ENCODE measurements at regions not wholly inside any gene's neighbourhood (a gene's known extent, or its start where the extent isn't known, plus 50 kb on each side); places are given as distances from the start of the nearest gene placed in this dataset.

GRCh38 chr4:38189445-38189844 is 229.2 kb downstream of the PTTG2 start:
- Histone ChIP-seq H3K9me3 (no peaks in the 10 kb centered on the region), H3K4me3 (ENCODE audit: low read depth, low read length) (no peak overlapping the region), H3K36me3 (no peaks in the 10 kb centered on the region), H3K27me3 (peaks cover 6% of the 10 kb centered on the region; the same call in 1 of the 2 replicates), H3K4me1 (no peaks in the 10 kb centered on the region)
- TF ChIP-seq CTCF (IDR thresholded peaks at IDR 0.05; ENCODE audit: low read depth, low read length) = no peak
- DNase-seq = no peak

DNA sequence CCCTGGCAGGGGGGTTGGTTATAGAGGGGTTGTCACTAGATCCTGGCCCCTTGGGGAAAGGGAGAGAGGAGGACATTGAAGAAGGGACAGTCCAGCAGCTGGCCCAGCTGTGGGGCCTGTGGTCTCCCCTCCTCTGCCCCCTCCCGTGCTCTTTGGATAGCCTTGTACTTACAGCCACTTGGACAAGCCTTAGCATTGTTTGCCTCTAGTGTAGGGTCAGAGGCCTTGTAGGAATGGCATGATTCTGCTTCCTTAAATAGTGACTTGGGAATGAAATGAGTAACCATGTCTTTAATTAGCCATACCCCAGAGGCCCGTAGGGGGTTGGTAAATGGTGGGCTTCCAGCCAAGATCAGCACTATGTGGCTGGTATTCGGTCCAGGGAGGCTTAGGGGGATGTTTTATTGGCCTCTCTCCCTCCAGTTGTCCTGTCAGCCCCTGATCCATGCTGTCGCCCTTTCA is 230.6 kb downstream of the PTTG2 start:
- DNase-seq = no peak
- H3K9me3 ChIP-seq = 0 out of 2 replicates have a peak, but pooled peaks cover 3% of the 10 kb centered on the region
- no peak overlapping the region for H3K4me3 ChIP-seq (ENCODE audit: low read depth, low read length)
- no peaks in the 10 kb centered on the region for H3K4me1 ChIP-seq
- peaks cover 6% of the 10 kb centered on the region; the same call in 1 of the 2 replicates for H3K27me3 ChIP-seq
- H3K36me3 ChIP-seq = no peaks in the 10 kb centered on the region
- no peak for TF ChIP-seq CTCF (IDR thresholded peaks at IDR 0.05; ENCODE audit: low read depth, low read length)

GRCh38 chr4:38192516-38192915 is 232.3 kb downstream of the PTTG2 start:
- Histone ChIP-seq H3K36me3 (no peaks in the 10 kb centered on the region), H3K9me3 (0 out of 2 replicates have a peak, but pooled peaks cover 3% of the 10 kb centered on the region), H3K27me3 (peaks cover 6% of the 10 kb centered on the region; the same call in 1 of the 2 replicates), H3K4me3 (ENCODE audit: low read depth, low read length) (no peak overlapping the region), H3K4me1 (no peaks in the 10 kb centered on the region)
- no peak for DNase-seq
- TF ChIP-seq CTCF (IDR thresholded peaks at IDR 0.05; ENCODE audit: low read depth, low read length) = no peak

- Histone ChIP-seq H3K4me1 (no peaks in the 10 kb centered on the region), H3K36me3 (no peaks in the 10 kb centered on the region), H3K9me3 (0 out of 2 replicates have a peak, but pooled peaks cover 3% of the 10 kb centered on the region), H3K27me3 (peaks cover 6% of the 10 kb centered on the region; the same call in 1 of the 2 replicates), H3K4me3 (ENCODE audit: low read depth, low read length) (no peak overlapping the region)
- no peak for TF ChIP-seq CTCF (IDR thresholded peaks at IDR 0.05; ENCODE audit: low read depth, low read length)
- no peak for DNase-seq
These were observed 233.2 kb downstream of the PTTG2 start for GRCh38 chr4:38193236-38193863.

DNA sequence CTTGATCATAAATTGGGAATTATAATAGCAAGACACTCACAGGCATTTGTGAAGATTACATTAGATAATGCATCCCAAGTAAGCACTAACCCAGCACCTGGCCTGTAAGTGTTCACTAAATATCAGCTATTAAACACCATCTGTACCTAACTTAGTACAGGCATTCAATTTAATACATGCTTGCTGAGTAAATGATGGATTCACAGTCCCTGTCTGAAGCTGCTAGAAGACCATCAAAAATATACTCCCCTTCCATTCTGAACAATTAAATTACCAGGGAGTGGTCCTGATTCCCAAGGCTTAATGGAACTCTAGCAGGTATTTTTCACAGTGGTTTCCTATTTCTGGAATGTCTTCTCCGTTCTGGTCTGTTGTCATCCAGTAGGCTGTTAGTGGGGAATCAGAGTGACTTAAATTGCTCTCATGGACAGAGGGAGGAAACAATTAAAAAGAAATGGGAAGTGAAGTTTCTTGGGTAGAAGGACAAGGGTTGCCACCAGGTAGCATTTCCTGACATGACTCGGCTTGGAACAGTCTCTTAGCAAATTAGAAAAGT is 233.9 kb downstream of the PTTG2 start:
- 0 out of 2 replicates have a peak, but pooled peaks cover 3% of the 10 kb centered on the region for H3K9me3 ChIP-seq
- no peak for TF ChIP-seq CTCF (IDR thresholded peaks at IDR 0.05; ENCODE audit: low read depth, low read length)
- no peaks in the 10 kb centered on the region for H3K4me1 ChIP-seq

DNA sequence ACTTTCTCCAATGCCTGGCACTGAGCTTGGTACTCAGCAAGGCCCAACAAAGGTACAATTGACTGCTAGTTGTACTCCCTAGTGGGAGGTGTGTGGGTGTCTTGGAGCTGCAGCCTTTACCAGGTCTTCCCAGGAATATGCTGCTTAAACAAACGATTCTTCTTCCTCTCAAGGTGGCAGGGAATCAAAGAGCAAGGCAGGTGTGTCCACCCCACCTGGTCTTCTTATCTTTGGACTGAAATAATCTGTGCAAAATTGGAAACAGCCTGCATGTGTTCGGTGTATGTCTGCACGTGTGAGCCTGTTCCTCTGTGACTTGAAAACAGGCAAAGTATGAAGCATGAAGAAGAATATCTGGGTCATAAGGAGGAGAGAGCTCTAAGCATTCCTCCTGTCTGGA is 235.3 kb downstream of the PTTG2 start:
- Histone ChIP-seq H3K4me3 (ENCODE audit: low read depth, low read length) (no peak overlapping the region), H3K9me3 (0 out of 2 replicates have a peak, but pooled peaks cover 3% of the 10 kb centered on the region), H3K4me1 (no peaks in the 10 kb centered on the region), H3K27me3 (peaks cover 6% of the 10 kb centered on the region; the same call in 1 of the 2 replicates), H3K36me3 (no peaks in the 10 kb centered on the region)
- no peak for DNase-seq
- no peak for TF ChIP-seq CTCF (IDR thresholded peaks at IDR 0.05; ENCODE audit: low read depth, low read length)

More for the DNA sequence above, 233.9 kb downstream of the PTTG2 start:
- no peak for DNase-seq
- Histone ChIP-seq H3K4me3 (ENCODE audit: low read depth, low read length) (no peak overlapping the region), H3K36me3 (no peaks in the 10 kb centered on the region), H3K27me3 (peaks cover 6% of the 10 kb centered on the region; the same call in 1 of the 2 replicates)
